ENCODE measurements at regions not wholly inside any gene's neighbourhood (a gene's known extent, or its start where the extent isn't known, plus 50 kb on each side); places are given as distances from the start of the nearest gene placed in this dataset.
A peak's percentile ranks its signal among the peaks of the same experiment; 100 is the strongest.
"Not testable (repeated sequence)": the region's sequence is repeated elsewhere in the genome, so short reads cannot be mapped to it uniquely, and the experiment has no call there.

- DNase-seq, result no peak
Observed at GRCh38 chr3:26191556-26191955, 401.7 kb downstream of the OXSM start.

GRCh38 chr3:26193558-26193957 lies 403.7 kb downstream of the OXSM start:
- DNase-seq, result no peak

- no peak for DNase-seq
Observed at GRCh38 chr3:26196781-26197180, 406.9 kb downstream of the OXSM start.

- no peak for DNase-seq
Observed at GRCh38 chr3:26198609-26199008, 408.7 kb downstream of the OXSM start.

- no peak for DNase-seq
Observed at GRCh38 chr3:26202169-26202568, 412.3 kb downstream of the OXSM start.

GRCh38 chr3:26205475-26205874 lies 415.6 kb downstream of the OXSM start:
- no peak for DNase-seq

GRCh38 chr3:26208201-26208600 lies 414.4 kb upstream of the LRRC3B start:
- DNase-seq, result no peak

GRCh38 chr3:26229801-26230200 lies 392.8 kb upstream of the LRRC3B start:
- no peak for DNase-seq

- no peak for DNase-seq
Observed at GRCh38 chr3:26233374-26233773, 389.2 kb upstream of the LRRC3B start.

GRCh38 chr3:26236531-26236930 lies 386.0 kb upstream of the LRRC3B start:
- DNase-seq, result peak; percentile 40

GRCh38 chr3:26237036-26237682 lies 385.4 kb upstream of the LRRC3B start:
- no peak for DNase-seq

GRCh38 chr3:26244586-26244985 lies 378.0 kb upstream of the LRRC3B start:
- not testable (repeated sequence) for DNase-seq

GRCh38 chr3:26245236-26245635 lies 377.3 kb upstream of the LRRC3B start:
- no peak for DNase-seq

GRCh38 chr3:26246901-26247300 lies 375.7 kb upstream of the LRRC3B start:
- no peak for DNase-seq

GRCh38 chr3:26247712-26248111 lies 374.9 kb upstream of the LRRC3B start:
- no peak for DNase-seq

- DNase-seq, result no peak
Observed at GRCh38 chr3:26252001-26252400, 370.6 kb upstream of the LRRC3B start.

GRCh38 chr3:26256224-26256623 lies 366.3 kb upstream of the LRRC3B start:
- no peak for DNase-seq

GRCh38 chr3:26259176-26259575 lies 363.4 kb upstream of the LRRC3B start:
- no peak for DNase-seq

GRCh38 chr3:26260139-26260538 lies 362.4 kb upstream of the LRRC3B start:
- peak; percentile 52 for DNase-seq

GRCh38 chr3:26264708-26265107 lies 357.9 kb upstream of the LRRC3B start:
- DNase-seq, result no peak

- no peak for DNase-seq
Observed at GRCh38 chr3:26271848-26272247, 350.7 kb upstream of the LRRC3B start.

GRCh38 chr3:26273196-26273595 lies 349.4 kb upstream of the LRRC3B start:
- no peak for DNase-seq

GRCh38 chr3:26279091-26279490 lies 343.5 kb upstream of the LRRC3B start:
- no peak for DNase-seq

- DNase-seq, result no peak
Observed at GRCh38 chr3:26280517-26280916, 342.1 kb upstream of the LRRC3B start.

- no peak for DNase-seq
Observed at GRCh38 chr3:26281284-26281985, 341.1 kb upstream of the LRRC3B start.
